ENCODE measurements at regions not wholly inside any gene's neighbourhood (a gene's known extent, or its start where the extent isn't known, plus 50 kb on each side); places are given as distances from the start of the nearest gene placed in this dataset.

GRCh38 chr4:31374256-31374960 is 654.2 kb downstream of the PCDH7 start:
- H3K9me3 ChIP-seq (ENCODE audit: control insufficient read depth, insufficient read depth, low read depth, low read length) = no peaks in the 10 kb centered on the region
- peak in 1 of 2 donors; percentile 36 for DNase-seq (ENCODE audit: low read depth in 2 of 2)
- no peak overlapping the region for H2AFZ ChIP-seq (ENCODE audit: low read length)
- TF ChIP-seq EZH2 (IDR thresholded peaks at IDR 0.05; ENCODE audit: low read length, missing control alignments) = no peak
- no peak for TF ChIP-seq CTCF (conservative IDR thresholded peaks at IDR 0.05 in 1 of 2, IDR thresholded peaks at IDR 0.05 in 1 of 2; ENCODE audit: low read depth in 1 of 2, low read length in 2 of 2)
- H3K27me3 ChIP-seq (ENCODE audit: control insufficient read depth, insufficient read depth, low read length) = no peaks in the 10 kb centered on the region
- H3K36me3 ChIP-seq (ENCODE audit: control insufficient read depth, insufficient read depth, low read length) = no peaks in the 10 kb centered on the region
- H3K79me2 ChIP-seq (ENCODE audit: control insufficient read depth, insufficient read depth, low read length) = no peaks in the 10 kb centered on the region
- H3K9ac ChIP-seq (ENCODE audit: insufficient read depth, low read length) = no peak overlapping the region
- no peak overlapping the region for H3K4me2 ChIP-seq (ENCODE audit: extremely low read depth, insufficient read depth, low read length)
- H3K4me3 ChIP-seq (replicated peaks in 1 of 4; ENCODE audit: control extremely low read depth in 1 of 4, insufficient read depth in 1 of 4, low read depth in 3 of 4, low read length in 4 of 4) = no peak overlapping the region
- no peak overlapping the region for H3K27ac ChIP-seq (ENCODE audit: insufficient read depth, low read length)
- no peaks in the 10 kb centered on the region for H4K20me1 ChIP-seq (ENCODE audit: control insufficient read depth, extremely low read depth, insufficient read depth, low read length)
- no peaks in the 10 kb centered on the region for H3K4me1 ChIP-seq (ENCODE audit: control insufficient read depth, extremely low read depth, insufficient read depth, low read length)

- Histone ChIP-seq H3K4me2 (ENCODE audit: extremely low read depth, insufficient read depth, low read length) (no peak overlapping the region), H3K36me3 (ENCODE audit: control insufficient read depth, insufficient read depth, low read length) (no peaks in the 10 kb centered on the region), H3K4me3 (replicated peaks in 1 of 4; ENCODE audit: control extremely low read depth in 1 of 4, insufficient read depth in 1 of 4, low read depth in 3 of 4, low read length in 4 of 4) (no peak overlapping the region), H4K20me1 (ENCODE audit: control insufficient read depth, extremely low read depth, insufficient read depth, low read length) (no peaks in the 10 kb centered on the region), H3K9ac (ENCODE audit: insufficient read depth, low read length) (no peak overlapping the region), H3K27ac (ENCODE audit: insufficient read depth, low read length) (no peak overlapping the region), H2AFZ (ENCODE audit: low read length) (no peak overlapping the region), H3K79me2 (ENCODE audit: control insufficient read depth, insufficient read depth, low read length) (no peaks in the 10 kb centered on the region), H3K9me3 (ENCODE audit: control insufficient read depth, insufficient read depth, low read depth, low read length) (no peaks in the 10 kb centered on the region), H3K4me1 (ENCODE audit: control insufficient read depth, extremely low read depth, insufficient read depth, low read length) (no peaks in the 10 kb centered on the region), H3K27me3 (ENCODE audit: control insufficient read depth, insufficient read depth, low read length) (no peaks in the 10 kb centered on the region)
- TF ChIP-seq CTCF (conservative IDR thresholded peaks at IDR 0.05 in 1 of 2, IDR thresholded peaks at IDR 0.05 in 1 of 2; ENCODE audit: low read depth in 1 of 2, low read length in 2 of 2) (no peak), EZH2 (IDR thresholded peaks at IDR 0.05; ENCODE audit: low read length, missing control alignments) (no peak)
- DNase-seq (ENCODE audit: low read depth in 2 of 2) = peak in 1 of 2 donors; percentile 57
Observed at GRCh38 chr4:31375936-31376335, 655.8 kb downstream of the PCDH7 start.

GRCh38 chr4:31379364-31379763 is 659.2 kb downstream of the PCDH7 start:
- no peaks in the 10 kb centered on the region for H3K27me3 ChIP-seq (ENCODE audit: control insufficient read depth, insufficient read depth, low read length)
- no peak overlapping the region for H3K27ac ChIP-seq (ENCODE audit: insufficient read depth, low read length)
- H3K4me1 ChIP-seq (ENCODE audit: control insufficient read depth, extremely low read depth, insufficient read depth, low read length) = no peaks in the 10 kb centered on the region
- no peaks in the 10 kb centered on the region for H3K9me3 ChIP-seq (ENCODE audit: control insufficient read depth, insufficient read depth, low read depth, low read length)
- no peak overlapping the region for H2AFZ ChIP-seq (ENCODE audit: low read length)
- H3K36me3 ChIP-seq (ENCODE audit: control insufficient read depth, insufficient read depth, low read length) = no peaks in the 10 kb centered on the region
- no peak overlapping the region for H3K4me2 ChIP-seq (ENCODE audit: extremely low read depth, insufficient read depth, low read length)
- H3K9ac ChIP-seq (ENCODE audit: insufficient read depth, low read length) = no peak overlapping the region
- no peak for TF ChIP-seq EZH2 (IDR thresholded peaks at IDR 0.05; ENCODE audit: low read length, missing control alignments)
- no peak for TF ChIP-seq CTCF (conservative IDR thresholded peaks at IDR 0.05 in 1 of 2, IDR thresholded peaks at IDR 0.05 in 1 of 2; ENCODE audit: low read depth in 1 of 2, low read length in 2 of 2)
- no peaks in the 10 kb centered on the region for H4K20me1 ChIP-seq (ENCODE audit: control insufficient read depth, extremely low read depth, insufficient read depth, low read length)
- no peak overlapping the region for H3K4me3 ChIP-seq (replicated peaks in 1 of 4; ENCODE audit: control extremely low read depth in 1 of 4, insufficient read depth in 1 of 4, low read depth in 3 of 4, low read length in 4 of 4)
- H3K79me2 ChIP-seq (ENCODE audit: control insufficient read depth, insufficient read depth, low read length) = no peaks in the 10 kb centered on the region
- DNase-seq (ENCODE audit: low read depth in 2 of 2) = no peak

Measured in fibroblast of lung (primary cell).